GM10266 (cell line): ENCODE measurements at regions not wholly inside any gene's neighbourhood (a gene's known extent, or its start where the extent isn't known, plus 50 kb on each side); places are given as distances from the start of the nearest gene placed in this dataset.

ENCODE experiments used
- DNase-seq: peaks from one replicate; pipeline ENCODE4 v3.0.0; 2012; ENCODE audit errors: extremely low spot score
- CTCF ChIP-seq: IDR thresholded peaks from 2 replicates; pipeline ENCODE4 v1.5.1; 2012; ENCODE audit warnings: mild to moderate bottlenecking, low read depth; ENCODE audit not compliant: control insufficient read depth, insufficient read depth; ENCODE audit errors: missing control alignments

- TF ChIP-seq CTCF = peak; percentile 75
- no peak for DNase-seq
Measured at GRCh38 chr3:87771337-87772192, 287.2 kb downstream of the CGGBP1 start.

DNA sequence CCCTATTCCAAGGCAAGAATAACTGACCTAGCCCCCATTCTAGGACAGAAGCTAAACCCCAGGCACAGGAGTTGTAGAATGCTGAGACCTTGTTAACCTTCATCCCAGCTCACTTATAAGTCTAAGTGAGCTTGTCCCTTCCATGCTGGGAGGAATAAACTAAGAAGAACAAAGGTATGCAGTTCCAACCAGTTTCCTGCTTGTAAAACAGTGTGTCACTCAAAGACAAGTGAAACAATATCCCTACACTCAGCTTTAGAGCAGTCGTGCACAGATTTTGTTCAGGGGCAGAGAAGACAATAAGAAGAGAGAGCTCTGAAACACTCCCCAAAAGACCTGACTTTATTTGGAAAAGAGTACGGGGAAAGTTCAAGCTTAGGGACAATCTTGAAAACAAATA lies 292.1 kb downstream of the CGGBP1 start:
- TF ChIP-seq CTCF = no peak
- DNase-seq = no peak

GRCh38 chr3:87765256-87765655 lies 293.5 kb downstream of the CGGBP1 start:
- DNase-seq = no peak
- no peak for TF ChIP-seq CTCF

DNA sequence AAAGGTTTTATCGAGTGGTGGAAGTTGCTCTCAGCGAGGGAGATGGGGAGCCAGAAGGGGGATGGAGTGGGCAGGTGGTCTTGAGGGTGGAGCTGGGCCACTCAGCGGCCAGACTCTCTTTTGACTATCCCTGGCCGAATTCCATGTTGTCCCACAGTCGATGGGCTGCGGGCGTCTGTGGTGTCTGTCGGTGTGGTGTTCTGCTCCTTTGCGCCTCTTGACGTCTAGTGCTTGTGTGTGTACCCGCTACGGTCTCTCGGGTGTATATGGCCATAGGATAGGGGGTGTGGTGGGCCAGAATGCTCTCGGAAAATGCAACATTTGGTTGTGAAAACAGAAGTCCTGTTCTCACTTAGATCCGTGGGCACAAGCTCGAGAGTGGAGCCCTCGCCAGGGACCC lies 297.0 kb downstream of the CGGBP1 start:
- no peak for DNase-seq

DNA sequence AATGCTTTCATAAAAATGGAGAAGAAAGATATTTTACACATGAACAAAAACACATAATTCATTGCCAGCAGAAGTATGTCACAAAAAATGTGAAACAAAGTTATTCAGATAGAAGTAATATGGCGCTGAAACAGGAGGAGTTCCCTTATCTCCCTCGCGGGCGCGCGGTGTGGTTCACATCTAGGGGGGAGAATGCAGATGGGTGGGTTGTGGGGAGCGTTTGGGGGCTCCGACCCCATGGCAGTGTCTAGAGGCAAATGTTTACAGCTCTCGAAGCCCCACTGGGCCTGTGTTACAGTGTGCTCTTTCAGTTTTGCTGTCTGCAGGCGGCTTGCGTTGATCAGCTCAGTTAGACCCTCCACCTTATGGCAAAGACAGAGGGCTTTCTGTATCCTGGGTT lies 297.5 kb downstream of the CGGBP1 start:
- DNase-seq = no peak
- TF ChIP-seq CTCF = no peak

More for the DNA sequence above, 297.0 kb downstream of the CGGBP1 start:
- TF ChIP-seq CTCF = no peak

GRCh38 chr3:87756616-87757015 lies 302.2 kb downstream of the CGGBP1 start:
- no peak for DNase-seq
- TF ChIP-seq CTCF = no peak

DNA sequence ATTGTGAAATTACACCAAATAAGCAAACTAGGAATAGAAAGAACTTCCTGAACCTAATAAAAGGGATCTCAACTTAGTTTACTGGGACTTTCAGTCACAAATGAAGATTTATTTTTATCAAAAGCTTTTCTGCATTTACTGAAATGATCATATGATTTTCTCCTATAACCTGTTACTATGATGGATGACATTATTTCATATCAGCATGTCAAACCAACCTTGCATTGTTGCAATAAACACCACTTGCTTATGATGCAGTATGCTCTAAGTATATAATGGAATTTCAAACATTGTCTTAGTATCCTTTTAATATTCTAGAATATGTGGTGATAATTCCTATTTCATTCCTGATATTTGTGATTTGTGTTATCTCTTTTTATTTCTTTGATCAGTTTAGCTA lies 303.0 kb downstream of the CGGBP1 start:
- DNase-seq = no peak

More for the DNA sequence above, 303.0 kb downstream of the CGGBP1 start:
- no peak for TF ChIP-seq CTCF
